Naive thymus-derived CD8-positive, alpha-beta T cell (primary cell): ENCODE measurements at regions not wholly inside any gene's neighbourhood (a gene's known extent, or its start where the extent isn't known, plus 50 kb on each side); places are given as distances from the start of the nearest gene placed in this dataset.

Experiments used
- ATAC-seq, 2 donors: fragments of 150-1000 bp; cut with Tn5 transposase in 1 of 2; sonication (Bioruptor Pico), chemical (Tn5 transposase) in 1 of 2; 1 replicate in 1 of 2; 2 replicates in 1 of 2; pipeline ENCODE4 v1.10.0; 2021; ENCODE audit warnings: mild to moderate bottlenecking in 2 of 2, moderate library complexity in 2 of 2
- POLR2A ChIA-PET: fragments of 350-600 bp; sonication (Branson Sonifier 250); formaldehyde crosslinking; loops from one replicate; lab custom pipeline; 2021; ENCODE audit warnings: antibody characterized with exemption; lab: Charles Lee
- DNase-seq, 10 donors: peaks; one replicate each; pipeline versions ENCODE4 v3.0.0 to v3.0.0-alpha.2; 2020 to 2022
- H3K27ac Mint-ChIP-seq, 10 donors: one replicate each; pipeline ENCODE4 v1.8.0; 2020 to 2022; ENCODE audit warnings: mild to moderate bottlenecking in 10 of 10, mixed read lengths in 10 of 10, moderate library complexity in 4 of 10, inconsistent platforms in 1 of 10
- H3K27me3 Mint-ChIP-seq, 5 donors: one replicate each; pipeline ENCODE4 v1.8.0; 2021 to 2022; ENCODE audit warnings: mixed read lengths in 5 of 5
- H3K36me3 Mint-ChIP-seq, 3 donors: one replicate each; pipeline ENCODE4 v1.8.0; 2020 to 2022; ENCODE audit warnings: mixed read lengths in 3 of 3, mild to moderate bottlenecking in 2 of 3, inconsistent platforms in 1 of 3
- H3K4me1 Mint-ChIP-seq, 4 donors: one replicate each; pipeline ENCODE4 v1.8.0; 2021 to 2022; ENCODE audit warnings: mixed read lengths in 4 of 4
- H3K4me3 Mint-ChIP-seq, 10 donors: one replicate each; pipeline ENCODE4 v1.8.0; 2020 to 2022; ENCODE audit warnings: mild to moderate bottlenecking in 10 of 10, mixed read lengths in 10 of 10, moderate library complexity in 6 of 10, inconsistent platforms in 1 of 10
- H3K9me3 Mint-ChIP-seq, 9 donors: one replicate each; pipeline ENCODE4 v1.8.0; 2020 to 2022; ENCODE audit warnings: mixed read lengths in 9 of 9, mild to moderate bottlenecking in 3 of 9, inconsistent platforms in 1 of 9, moderate library complexity in 1 of 9

DNA sequence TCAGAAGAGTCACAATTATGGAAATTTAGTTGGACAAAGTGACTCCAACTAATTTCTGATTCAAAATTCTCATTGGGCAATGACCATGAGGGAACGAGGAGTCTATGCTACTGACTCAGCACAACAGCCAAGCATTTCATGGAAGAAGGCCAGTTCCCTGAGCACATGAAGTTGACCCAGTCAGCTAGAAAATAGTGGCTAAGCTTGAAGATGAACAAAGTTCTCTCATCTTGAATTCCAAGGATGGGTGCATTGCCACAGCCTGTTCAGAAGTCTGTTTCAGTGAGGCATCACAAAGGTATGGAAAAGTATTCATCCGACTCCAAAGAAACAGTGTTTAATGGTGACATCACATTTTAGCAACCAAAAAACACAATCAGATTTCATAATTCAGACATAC lies 676.9 kb downstream of the HACE1 start:
- no peaks in the 10 kb centered on the region for H3K4me1 Mint-ChIP-seq
- no peaks in the 10 kb centered on the region for H3K27me3 Mint-ChIP-seq
- ATAC-seq: no peak
- H3K27ac Mint-ChIP-seq: no peak overlapping the region
- peaks cover 0 to 13% (median 0%) of the 10 kb centered on the region in 9 donors for H3K9me3 Mint-ChIP-seq
- POLR2A ChIA-PET: no interaction called here
- H3K36me3 Mint-ChIP-seq: no peaks in the 10 kb centered on the region
- DNase-seq: no peak
- H3K4me3 Mint-ChIP-seq: no peak overlapping the region

DNA sequence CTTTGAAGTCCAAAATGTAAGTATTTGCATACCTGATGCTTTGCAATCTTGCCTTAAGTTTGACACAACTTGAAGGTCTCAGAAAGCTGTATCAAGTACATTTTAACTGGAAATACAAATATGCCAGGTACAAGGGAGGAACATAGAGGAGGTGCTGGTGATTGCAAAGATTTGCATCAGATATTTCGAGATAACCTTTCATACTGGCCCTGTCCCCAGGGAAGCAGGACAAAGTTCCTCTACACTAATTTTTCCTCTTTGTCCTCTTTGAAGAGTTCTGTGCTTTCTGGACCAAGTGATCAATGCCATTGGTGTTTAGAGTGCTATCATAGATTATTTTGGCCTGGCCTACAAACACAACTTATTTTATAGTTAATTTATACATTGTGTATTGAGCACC lies 686.1 kb downstream of the HACE1 start:
- H3K4me3 Mint-ChIP-seq: no peak overlapping the region
- no peaks in the 10 kb centered on the region for H3K27me3 Mint-ChIP-seq
- no peaks in the 10 kb centered on the region for H3K36me3 Mint-ChIP-seq
- H3K9me3 Mint-ChIP-seq: peaks cover 0 to 10% (median 0%) of the 10 kb centered on the region in 9 donors
- ATAC-seq: no peak
- POLR2A ChIA-PET: no interaction called here
- DNase-seq: no peak
- H3K4me1 Mint-ChIP-seq: no peaks in the 10 kb centered on the region
- H3K27ac Mint-ChIP-seq: no peak overlapping the region

DNA sequence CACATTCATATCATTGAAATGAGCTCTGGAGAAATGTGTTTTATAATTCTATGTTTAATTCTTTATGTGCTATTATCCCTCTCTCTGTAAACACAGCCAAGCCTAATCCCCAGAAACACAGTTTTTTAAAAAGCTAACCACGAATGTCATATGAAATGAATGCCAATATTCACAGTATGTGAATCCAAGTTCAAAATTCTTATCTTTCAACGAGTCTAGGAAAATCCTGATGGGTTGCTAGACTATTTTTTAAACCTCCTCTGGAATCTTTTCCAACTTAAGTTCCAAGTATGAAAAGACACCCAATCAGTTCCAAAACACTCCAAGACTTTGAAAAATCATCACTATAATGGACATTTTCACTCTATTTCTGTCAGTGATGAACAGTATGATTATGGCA lies 689.3 kb downstream of the HACE1 start:
- no peaks in the 10 kb centered on the region for H3K27me3 Mint-ChIP-seq
- DNase-seq: no peak
- H3K4me1 Mint-ChIP-seq: no peaks in the 10 kb centered on the region
- POLR2A ChIA-PET: no interaction called here
- H3K27ac Mint-ChIP-seq: no peak overlapping the region
- H3K4me3 Mint-ChIP-seq: no peak overlapping the region
- H3K36me3 Mint-ChIP-seq: no peaks in the 10 kb centered on the region
- ATAC-seq: no peak
- peaks cover 1 to 26% (median 11%) of the 10 kb centered on the region in 9 donors for H3K9me3 Mint-ChIP-seq

DNA sequence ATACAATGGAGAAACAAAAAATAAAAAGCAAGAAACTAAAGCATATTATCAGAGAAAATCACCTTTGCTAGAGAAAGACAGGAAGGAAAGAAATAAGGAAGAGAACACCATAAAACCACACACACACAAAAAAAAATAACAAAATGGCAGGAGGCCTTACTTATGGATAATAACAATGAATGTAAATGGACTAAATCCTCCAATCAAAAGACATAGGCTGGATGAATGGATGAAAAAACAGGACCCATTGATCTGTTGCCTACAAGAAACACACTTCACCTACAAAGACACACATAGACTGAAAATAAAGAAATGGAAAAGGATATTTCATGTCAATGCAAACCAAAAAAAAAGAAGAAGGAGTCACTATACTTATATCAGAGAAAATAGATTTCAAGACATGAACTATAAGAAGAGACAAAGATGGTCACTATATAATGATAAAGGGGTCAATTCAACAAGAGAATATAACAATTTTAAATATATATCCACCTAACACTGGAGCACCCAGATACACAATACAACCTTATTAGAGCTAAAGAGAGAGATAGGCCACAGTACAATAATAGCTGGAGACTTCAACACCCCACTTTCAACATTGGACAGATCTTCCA lies 693.6 kb downstream of the HACE1 start:
- POLR2A ChIA-PET: no interaction called here
- Mint-ChIP-seq H3K4me3 (no peak overlapping the region), H3K36me3 (no peaks in the 10 kb centered on the region), H3K9me3 (peaks cover 1 to 27% (median 17%) of the 10 kb centered on the region in 9 donors), H3K27ac (no peak overlapping the region), H3K4me1 (no peaks in the 10 kb centered on the region), H3K27me3 (no peaks in the 10 kb centered on the region)
- DNase-seq: no peak
- ATAC-seq: no peak

DNA sequence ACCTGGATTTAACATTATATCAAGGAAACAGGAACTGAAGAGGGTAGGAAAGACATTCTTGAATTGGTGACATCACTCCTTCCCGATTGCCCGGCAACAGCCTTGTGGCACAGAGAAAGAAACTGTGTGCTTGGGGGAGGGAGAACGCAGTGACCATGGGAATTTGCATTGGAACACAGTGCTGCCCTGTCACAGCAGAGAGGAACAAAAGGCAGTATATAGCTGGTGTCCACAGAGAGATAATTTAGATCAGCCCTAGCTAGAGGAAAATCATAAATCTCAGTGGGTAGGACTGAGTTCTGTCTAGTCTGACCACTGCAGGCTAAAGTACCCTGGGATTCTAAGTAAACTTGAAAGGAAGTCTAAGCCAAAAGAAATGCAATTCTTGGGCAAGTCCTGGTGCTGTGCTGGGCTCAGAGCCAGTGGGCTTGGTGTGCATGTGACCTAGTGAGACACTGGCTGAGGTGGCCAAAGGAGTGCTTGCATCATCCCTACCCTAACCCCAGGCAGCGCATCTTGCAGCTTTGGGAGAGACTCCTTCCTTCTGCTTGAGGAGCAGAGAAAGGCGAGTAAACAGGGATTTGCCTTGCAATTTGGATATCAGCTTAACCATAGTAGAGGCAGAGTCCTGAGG lies 697.6 kb downstream of the HACE1 start:
- H3K36me3 Mint-ChIP-seq: no peaks in the 10 kb centered on the region
- peaks cover 0 to 2% (median 0%) of the 10 kb centered on the region in 5 donors for H3K27me3 Mint-ChIP-seq
- ATAC-seq: no peak
- no peaks in the 10 kb centered on the region for H3K4me1 Mint-ChIP-seq
- DNase-seq: no peak
- peaks cover 3 to 27% (median 16%) of the 10 kb centered on the region in 9 donors for H3K9me3 Mint-ChIP-seq
- no peak overlapping the region for H3K27ac Mint-ChIP-seq
- no peak overlapping the region for H3K4me3 Mint-ChIP-seq
- POLR2A ChIA-PET: no interaction called here

DNA sequence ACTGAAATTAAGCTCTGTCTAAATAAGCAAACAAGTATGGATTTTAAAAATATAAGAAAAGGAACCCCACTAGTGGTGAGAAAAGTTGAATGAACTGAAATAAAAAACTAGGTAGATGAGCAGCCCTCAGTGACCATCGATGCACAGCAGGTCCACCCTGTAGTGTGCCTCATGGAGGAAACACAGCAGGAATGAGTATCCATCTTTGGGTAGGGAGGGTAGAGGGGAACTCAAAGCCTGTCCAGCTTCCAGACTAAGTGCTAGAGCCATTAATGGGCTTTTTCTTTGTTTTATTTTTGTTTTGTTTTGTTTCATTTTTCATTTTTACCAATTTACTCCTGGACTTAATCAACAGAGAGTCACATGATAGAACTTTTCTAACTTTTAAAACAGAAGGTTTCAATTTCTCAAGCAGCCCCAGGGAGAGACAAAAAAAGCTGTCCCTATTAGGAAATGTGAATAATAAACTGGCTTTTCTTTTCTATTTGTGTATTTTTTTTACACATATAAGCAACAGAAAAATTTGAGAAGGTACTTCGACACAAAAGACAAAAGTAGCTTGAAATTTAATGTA lies 700.6 kb downstream of the HACE1 start:
- no peaks in the 10 kb centered on the region for H3K36me3 Mint-ChIP-seq
- ATAC-seq (no peak), DNase-seq (no peak)
- no peaks in the 10 kb centered on the region for H3K4me1 Mint-ChIP-seq
- H3K9me3 Mint-ChIP-seq: peaks cover 0 to 8% (median 4%) of the 10 kb centered on the region in 9 donors
- H3K4me3 Mint-ChIP-seq: no peak overlapping the region
- POLR2A ChIA-PET: no interaction called here
- peaks cover 0 to 2% (median 0%) of the 10 kb centered on the region in 5 donors for H3K27me3 Mint-ChIP-seq
- no peak overlapping the region for H3K27ac Mint-ChIP-seq

DNA sequence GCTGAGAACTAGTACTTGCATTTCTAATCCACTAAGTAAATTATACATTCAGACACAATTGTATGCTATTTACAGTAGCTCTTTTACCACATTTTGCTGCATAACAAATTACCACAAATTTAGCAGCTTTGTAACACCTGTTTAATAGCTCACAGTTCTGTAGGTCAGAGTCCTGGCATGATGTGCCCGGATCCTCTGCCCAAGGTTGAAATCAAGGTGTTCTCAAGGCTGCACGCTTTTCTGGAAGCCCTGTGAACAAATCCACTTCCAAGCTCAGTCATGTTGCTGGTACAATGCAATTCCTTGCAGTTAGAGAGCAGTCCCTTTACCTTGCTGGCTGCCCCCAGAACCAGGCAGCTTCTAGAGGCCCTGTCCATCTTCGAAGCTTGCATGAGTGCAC lies 716.0 kb downstream of the HACE1 start:
- ATAC-seq: no peak
- POLR2A ChIA-PET: no interaction called here
- H3K27me3 Mint-ChIP-seq: no peaks in the 10 kb centered on the region

DNA sequence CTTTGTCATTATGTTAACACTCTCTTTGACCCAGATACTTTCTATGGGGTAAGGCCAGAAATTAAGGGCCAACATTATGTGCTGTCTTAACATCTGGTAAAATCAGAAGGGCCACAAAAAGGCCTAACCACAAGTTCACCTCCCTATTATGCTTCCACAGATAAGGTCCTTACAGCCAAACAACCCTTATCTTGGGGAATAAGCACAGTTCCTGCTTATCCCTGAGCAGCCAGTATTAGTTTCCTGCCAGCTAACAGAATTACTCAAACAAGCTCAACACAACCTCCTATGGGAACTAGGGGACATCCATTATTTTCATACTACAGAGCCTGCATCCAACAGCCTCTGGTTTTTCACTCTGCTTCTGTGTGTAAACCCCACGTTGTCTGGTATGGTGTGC lies 724.8 kb downstream of the HACE1 start:
- Mint-ChIP-seq H3K4me3 (no peak overlapping the region), H3K27ac (no peak overlapping the region), H3K4me1 (no peaks in the 10 kb centered on the region), H3K36me3 (no peaks in the 10 kb centered on the region), H3K9me3 (peaks cover 0 to 14% (median 0%) of the 10 kb centered on the region in 9 donors), H3K27me3 (no peaks in the 10 kb centered on the region)
- no peak for ATAC-seq
- POLR2A ChIA-PET: no interaction called here
- no peak for DNase-seq

More for the DNA sequence above, 716.0 kb downstream of the HACE1 start:
- Mint-ChIP-seq H3K9me3 (peaks cover 0 to 15% (median 4%) of the 10 kb centered on the region in 9 donors), H3K27ac (no peak overlapping the region), H3K36me3 (peaks cover 0 to 7% (median 0%) of the 10 kb centered on the region in 3 donors), H3K4me3 (no peak overlapping the region), H3K4me1 (no peaks in the 10 kb centered on the region)
- DNase-seq: no peak

DNA sequence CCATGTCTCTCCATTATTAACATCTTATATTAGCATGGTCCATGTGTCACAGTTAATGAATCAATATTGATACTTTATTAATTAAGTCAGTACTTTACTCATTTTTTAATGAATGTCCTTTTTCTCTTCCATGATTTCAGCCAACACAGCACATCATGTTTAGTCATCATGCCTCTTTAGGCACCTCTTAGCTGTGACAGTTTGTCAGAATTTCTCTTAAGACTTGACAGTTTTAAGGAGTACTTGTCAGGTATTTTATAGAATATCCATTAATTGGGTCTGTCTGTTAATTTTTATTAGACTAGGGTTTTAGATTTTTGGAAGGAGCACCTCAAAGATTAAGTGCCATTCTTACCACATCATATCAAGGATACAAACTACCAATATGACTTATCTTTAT lies 729.4 kb downstream of the HACE1 start:
- H3K27me3 Mint-ChIP-seq: no peaks in the 10 kb centered on the region

DNA sequence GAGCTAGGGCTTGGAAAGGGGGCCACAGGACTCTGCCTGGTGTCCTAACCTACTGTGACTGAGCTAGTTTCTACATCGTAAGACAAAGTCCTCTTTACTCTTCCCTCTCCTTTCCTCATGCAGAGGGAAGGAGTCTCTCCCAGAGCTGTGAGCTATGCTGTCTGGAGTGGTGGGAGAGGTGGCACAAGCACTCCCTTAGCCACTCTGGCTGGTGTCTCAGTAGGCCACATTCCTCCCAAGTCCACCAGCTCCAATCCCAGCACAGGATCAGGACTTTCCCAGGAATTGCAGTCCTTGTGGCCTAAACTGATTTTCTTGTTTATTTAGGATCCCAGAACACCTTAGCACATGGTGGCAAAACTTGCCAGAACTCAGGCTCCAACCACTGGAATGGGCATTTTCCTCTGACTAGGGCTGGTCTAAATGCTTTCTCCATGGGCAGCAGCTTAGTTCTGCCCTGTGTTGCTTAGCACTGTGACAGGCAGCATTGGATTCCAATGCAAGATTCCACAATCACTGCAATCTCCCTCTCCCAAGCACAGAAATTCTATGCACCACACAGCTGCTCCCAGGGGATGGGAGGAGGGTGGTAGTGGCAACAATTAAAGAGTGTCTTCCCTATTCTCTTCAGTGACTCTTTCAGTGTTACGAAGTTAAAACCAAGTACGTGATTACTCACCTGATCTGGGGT lies 733.3 kb downstream of the HACE1 start:
- no peak for DNase-seq
- H3K4me3 Mint-ChIP-seq: no peak overlapping the region
- peaks cover 0 to 7% (median 3%) of the 10 kb centered on the region in 9 donors for H3K9me3 Mint-ChIP-seq
- no peak for ATAC-seq
- no peaks in the 10 kb centered on the region for H3K4me1 Mint-ChIP-seq
- no peaks in the 10 kb centered on the region for H3K36me3 Mint-ChIP-seq
- POLR2A ChIA-PET: no interaction called here
- H3K27me3 Mint-ChIP-seq: no peaks in the 10 kb centered on the region
- no peak overlapping the region for H3K27ac Mint-ChIP-seq

More for the DNA sequence above, 729.4 kb downstream of the HACE1 start:
- H3K9me3 Mint-ChIP-seq: peaks cover 0 to 4% (median 3%) of the 10 kb centered on the region in 9 donors
- no peak overlapping the region for H3K27ac Mint-ChIP-seq
- H3K4me3 Mint-ChIP-seq: no peak overlapping the region
- ATAC-seq (no peak), DNase-seq (no peak)
- H3K4me1 Mint-ChIP-seq: no peaks in the 10 kb centered on the region
- no peaks in the 10 kb centered on the region for H3K36me3 Mint-ChIP-seq
- POLR2A ChIA-PET: no interaction called here

DNA sequence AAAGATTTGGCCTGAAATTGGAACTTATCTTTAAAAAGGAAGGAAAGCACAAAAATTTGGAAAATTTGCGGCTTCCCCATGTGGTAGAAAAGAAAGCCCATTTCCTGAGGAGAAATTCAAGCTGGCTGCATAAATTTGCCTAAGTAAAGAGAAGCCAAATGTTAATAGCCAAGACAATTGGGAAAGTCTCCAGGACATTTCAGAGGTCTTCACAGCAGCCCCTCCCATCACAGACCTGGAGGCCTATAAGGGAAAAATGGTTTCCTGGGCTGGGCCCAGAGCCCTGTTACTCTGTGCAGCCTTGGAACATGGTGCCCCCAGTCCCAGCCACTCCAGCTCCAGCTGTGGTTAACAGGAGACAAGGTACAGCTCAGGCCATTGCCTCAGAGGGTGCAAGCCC lies 736.5 kb downstream of the HACE1 start:
- Mint-ChIP-seq H3K27me3 (no peaks in the 10 kb centered on the region), H3K4me1 (no peaks in the 10 kb centered on the region), H3K36me3 (no peaks in the 10 kb centered on the region), H3K9me3 (peaks cover 0 to 14% (median 3%) of the 10 kb centered on the region in 9 donors), H3K27ac (no peak overlapping the region), H3K4me3 (no peak overlapping the region)
- POLR2A ChIA-PET: no interaction called here
- ATAC-seq (no peak), DNase-seq (no peak)

DNA sequence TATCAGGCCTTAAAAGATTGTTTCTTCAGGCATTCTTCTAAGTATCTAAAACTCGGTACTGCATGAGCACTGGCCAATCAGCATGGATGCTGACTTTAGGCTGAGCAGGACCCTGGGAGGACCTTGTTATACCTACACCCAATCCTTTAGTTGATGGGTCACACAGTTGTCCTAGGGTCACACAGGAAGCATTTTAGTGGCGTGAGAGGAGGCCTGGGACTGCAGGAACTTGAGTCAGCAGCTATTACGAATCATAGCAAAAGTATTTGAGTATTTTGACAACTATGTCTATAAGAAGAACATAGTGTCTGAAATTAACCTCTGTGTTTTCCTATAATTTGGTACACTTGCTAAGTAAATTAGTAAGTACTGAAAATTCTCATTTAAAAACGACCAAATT lies 741.4 kb downstream of the HACE1 start:
- no peaks in the 10 kb centered on the region for H3K36me3 Mint-ChIP-seq
- ATAC-seq (no peak), DNase-seq (no peak)
- H3K27me3 Mint-ChIP-seq: no peaks in the 10 kb centered on the region
- POLR2A ChIA-PET: no interaction called here
- H3K27ac Mint-ChIP-seq: no peak overlapping the region
- no peak overlapping the region for H3K4me3 Mint-ChIP-seq
- H3K9me3 Mint-ChIP-seq: peaks cover 0 to 14% (median 0%) of the 10 kb centered on the region in 9 donors
- no peaks in the 10 kb centered on the region for H3K4me1 Mint-ChIP-seq

DNA sequence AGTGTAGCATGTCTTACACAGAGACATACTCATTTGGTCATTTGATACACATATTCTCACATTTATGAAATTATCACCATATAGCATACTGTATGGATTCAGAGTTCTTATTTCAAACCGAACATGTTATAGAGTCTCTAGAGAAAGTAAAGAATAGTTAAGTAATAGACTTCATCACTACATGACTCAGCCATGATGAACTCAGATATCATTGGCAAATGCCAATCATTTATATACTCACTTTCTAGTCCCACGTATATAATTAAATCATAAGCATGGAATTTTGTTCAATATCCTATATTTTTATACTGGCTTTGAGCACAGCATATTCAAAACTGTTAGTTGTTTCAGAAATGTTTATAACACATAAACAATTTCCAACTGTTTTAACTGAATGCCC lies 749.9 kb downstream of the HACE1 start:
- H3K9me3 Mint-ChIP-seq: peaks cover 0 to 8% (median 3%) of the 10 kb centered on the region in 9 donors
- DNase-seq: no peak
- H3K4me1 Mint-ChIP-seq: no peaks in the 10 kb centered on the region
- no peak overlapping the region for H3K4me3 Mint-ChIP-seq
- H3K36me3 Mint-ChIP-seq: no peaks in the 10 kb centered on the region
- H3K27me3 Mint-ChIP-seq: no peaks in the 10 kb centered on the region
- POLR2A ChIA-PET: no interaction called here
- no peak for ATAC-seq
- no peak overlapping the region for H3K27ac Mint-ChIP-seq
